ENCODE measurements at regions not wholly inside any gene's neighbourhood (a gene's known extent, or its start where the extent isn't known, plus 50 kb on each side); places are given as distances from the start of the nearest gene placed in this dataset.

DNA sequence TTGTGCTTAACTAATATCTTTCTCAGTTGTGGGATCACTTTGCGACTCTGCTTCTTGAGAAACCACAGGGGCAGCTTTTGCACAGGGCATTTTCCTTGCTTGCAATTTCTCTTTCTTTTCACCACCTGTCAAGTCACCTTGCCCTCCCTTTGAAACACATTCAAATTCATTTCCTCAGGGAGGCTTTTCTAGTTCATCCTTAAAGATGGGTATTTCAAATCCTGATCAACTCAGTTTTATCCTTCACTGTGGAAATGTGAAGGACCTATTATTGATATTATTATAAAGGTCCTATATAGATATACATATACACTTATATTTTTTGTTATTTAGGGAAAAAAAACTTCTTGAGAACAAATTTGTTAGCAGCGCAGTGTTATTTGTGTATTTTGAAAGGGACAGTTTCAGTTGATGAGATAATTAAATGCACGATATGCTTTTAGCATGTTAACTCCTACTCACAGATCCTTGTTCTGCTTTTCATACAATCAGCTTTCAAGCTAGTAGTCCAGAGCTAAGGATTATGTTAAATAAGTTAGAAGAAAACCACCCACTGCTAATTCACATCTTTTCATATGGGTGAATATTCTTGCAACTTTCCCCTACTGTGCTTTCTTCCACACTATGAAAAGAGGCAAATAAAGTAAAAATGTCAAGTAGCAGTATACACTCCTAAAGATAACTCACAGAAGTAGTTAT is 501.4 kb upstream of the RGS6 start:
- TF ChIP-seq, protein P1, sequence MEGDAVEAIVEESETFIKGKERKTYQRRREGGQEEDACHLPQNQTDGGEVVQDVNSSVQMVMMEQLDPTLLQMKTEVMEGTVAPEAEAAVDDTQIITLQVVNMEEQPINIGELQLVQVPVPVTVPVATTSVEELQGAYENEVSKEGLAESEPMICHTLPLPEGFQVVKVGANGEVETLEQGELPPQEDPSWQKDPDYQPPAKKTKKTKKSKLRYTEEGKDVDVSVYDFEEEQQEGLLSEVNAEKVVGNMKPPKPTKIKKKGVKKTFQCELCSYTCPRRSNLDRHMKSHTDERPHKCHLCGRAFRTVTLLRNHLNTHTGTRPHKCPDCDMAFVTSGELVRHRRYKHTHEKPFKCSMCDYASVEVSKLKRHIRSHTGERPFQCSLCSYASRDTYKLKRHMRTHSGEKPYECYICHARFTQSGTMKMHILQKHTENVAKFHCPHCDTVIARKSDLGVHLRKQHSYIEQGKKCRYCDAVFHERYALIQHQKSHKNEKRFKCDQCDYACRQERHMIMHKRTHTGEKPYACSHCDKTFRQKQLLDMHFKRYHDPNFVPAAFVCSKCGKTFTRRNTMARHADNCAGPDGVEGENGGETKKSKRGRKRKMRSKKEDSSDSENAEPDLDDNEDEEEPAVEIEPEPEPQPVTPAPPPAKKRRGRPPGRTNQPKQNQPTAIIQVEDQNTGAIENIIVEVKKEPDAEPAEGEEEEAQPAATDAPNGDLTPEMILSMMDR (conservative IDR thresholded peaks at IDR 0.05; ENCODE audit: low read depth, low read length) = no peak
- TF ChIP-seq CHD1 (IDR thresholded peaks at IDR 0.05; ENCODE audit: low read depth, low read length) (no peak), CEBPB (IDR thresholded peaks at IDR 0.05; ENCODE audit: low read depth, low read length) (no peak), MXI1 (IDR thresholded peaks at IDR 0.05; ENCODE audit: borderline replicate concordance, low read depth, low read length) (no peak), POLR2A (IDR thresholded peaks at IDR 0.05; ENCODE audit: low read depth, low read length) (no peak), NFE2L2 (IDR thresholded peaks at IDR 0.05; ENCODE audit: low read depth, low read length) (no peak), BHLHE40 (IDR thresholded peaks at IDR 0.05; ENCODE audit: low read depth, low read length) (no peak), RAD21 (IDR thresholded peaks at IDR 0.05; ENCODE audit: low read length) (no peak), RFX5 (IDR thresholded peaks at IDR 0.05; ENCODE audit: low read depth, low read length) (no peak), SMC3 (IDR thresholded peaks at IDR 0.05; ENCODE audit: low read depth, low read length) (no peak), RCOR1 (IDR thresholded peaks at IDR 0.05; ENCODE audit: insufficient replicate concordance, low read length) (no peak)
- TF ChIP-seq, protein P2, sequence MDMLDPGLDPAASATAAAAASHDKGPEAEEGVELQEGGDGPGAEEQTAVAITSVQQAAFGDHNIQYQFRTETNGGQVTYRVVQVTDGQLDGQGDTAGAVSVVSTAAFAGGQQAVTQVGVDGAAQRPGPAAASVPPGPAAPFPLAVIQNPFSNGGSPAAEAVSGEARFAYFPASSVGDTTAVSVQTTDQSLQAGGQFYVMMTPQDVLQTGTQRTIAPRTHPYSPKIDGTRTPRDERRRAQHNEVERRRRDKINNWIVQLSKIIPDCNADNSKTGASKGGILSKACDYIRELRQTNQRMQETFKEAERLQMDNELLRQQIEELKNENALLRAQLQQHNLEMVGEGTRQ (IDR thresholded peaks at IDR 0.05; ENCODE audit: low read depth, low read length) = no peak
- TF ChIP-seq, protein P3, sequence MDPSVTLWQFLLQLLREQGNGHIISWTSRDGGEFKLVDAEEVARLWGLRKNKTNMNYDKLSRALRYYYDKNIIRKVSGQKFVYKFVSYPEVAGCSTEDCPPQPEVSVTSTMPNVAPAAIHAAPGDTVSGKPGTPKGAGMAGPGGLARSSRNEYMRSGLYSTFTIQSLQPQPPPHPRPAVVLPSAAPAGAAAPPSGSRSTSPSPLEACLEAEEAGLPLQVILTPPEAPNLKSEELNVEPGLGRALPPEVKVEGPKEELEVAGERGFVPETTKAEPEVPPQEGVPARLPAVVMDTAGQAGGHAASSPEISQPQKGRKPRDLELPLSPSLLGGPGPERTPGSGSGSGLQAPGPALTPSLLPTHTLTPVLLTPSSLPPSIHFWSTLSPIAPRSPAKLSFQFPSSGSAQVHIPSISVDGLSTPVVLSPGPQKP (IDR thresholded peaks at IDR 0.05; ENCODE audit: borderline replicate concordance, low read depth, low read length) = no peak
